GM18505 (cell line): ENCODE measurements at regions not wholly inside any gene's neighbourhood (a gene's known extent, or its start where the extent isn't known, plus 50 kb on each side); places are given as distances from the start of the nearest gene placed in this dataset.

Experiments
- ATAC-seq: cut with Tn5 transposase; IDR thresholded peaks from one replicate; pipeline ENCODE4 v1.9.1; 2021; ENCODE audit not compliant: unreplicated experiment
- POLR2A ChIP-seq: IDR thresholded peaks from 4 replicates; pipeline ENCODE4 v1.6.1; 2011; ENCODE audit warnings: borderline replicate concordance; ENCODE audit not compliant: insufficient read depth, insufficient read length; ENCODE audit errors: extremely low read depth

- no peak for TF ChIP-seq POLR2A
- ATAC-seq = no peak
These were observed 126.8 kb upstream of the LGALSL start for GRCh38 chr2:64327129-64327509.

- ATAC-seq = no peak
- peak; percentile 29 for TF ChIP-seq POLR2A
These were observed 126.2 kb upstream of the LGALSL start for GRCh38 chr2:64327510-64328414.

GRCh38 chr2:64328415-64328722, 125.6 kb upstream of the LGALSL start:
- no peak for TF ChIP-seq POLR2A
- ATAC-seq = no peak

- no peak for TF ChIP-seq POLR2A
These were observed 125.2 kb upstream of the LGALSL start for GRCh38 chr2:64328756-64329155.

GRCh38 chr2:64329848-64330247, 124.1 kb upstream of the LGALSL start:
- no peak for TF ChIP-seq POLR2A
- no peak for ATAC-seq

More at GRCh38 chr2:64328756-64329155, 125.2 kb upstream of the LGALSL start:
- no peak for ATAC-seq

DNA sequence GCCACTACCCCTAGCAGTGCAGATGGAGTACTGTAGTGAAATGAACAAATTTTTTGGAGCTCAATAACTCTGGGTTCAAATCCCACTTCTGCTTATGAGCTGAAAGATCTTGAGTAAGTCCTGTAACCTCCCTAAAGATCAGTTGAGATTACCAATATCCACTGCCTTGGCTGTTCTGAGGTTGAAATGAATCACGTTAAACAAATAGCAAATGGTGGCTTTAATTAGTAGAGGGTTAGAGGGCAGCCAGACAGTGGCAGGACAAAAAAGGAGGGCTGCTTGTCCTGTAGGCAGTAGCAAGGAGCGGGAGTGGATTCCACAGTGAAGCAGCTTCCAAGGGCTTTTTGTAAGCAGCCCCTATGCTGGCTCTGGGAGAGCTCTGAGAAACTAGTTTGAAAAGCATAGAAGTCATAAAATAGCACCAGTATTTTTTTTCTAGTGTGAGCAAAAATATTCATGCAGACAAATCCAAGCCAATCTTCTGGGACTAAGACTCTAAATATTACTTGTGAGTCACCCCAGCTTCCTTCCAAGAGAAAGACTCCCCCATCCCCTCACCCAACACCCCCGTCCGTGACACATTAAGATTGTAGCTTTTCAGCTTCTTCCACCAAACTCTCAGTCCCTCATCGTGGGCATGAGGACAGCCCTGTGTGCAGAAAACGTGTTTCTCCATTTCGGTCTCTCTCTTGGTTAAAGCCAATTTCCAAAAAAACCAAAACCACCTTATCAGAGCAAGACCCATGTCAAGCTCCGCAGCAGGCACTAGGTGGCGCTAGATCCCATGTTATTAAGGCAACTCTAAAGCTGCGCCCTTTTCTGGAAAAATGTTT, 123.5 kb upstream of the LGALSL start:
- TF ChIP-seq POLR2A = no peak
- ATAC-seq = no peak

GRCh38 chr2:64331114-64331645, 122.8 kb upstream of the LGALSL start:
- ATAC-seq = no peak
- no peak for TF ChIP-seq POLR2A

DNA sequence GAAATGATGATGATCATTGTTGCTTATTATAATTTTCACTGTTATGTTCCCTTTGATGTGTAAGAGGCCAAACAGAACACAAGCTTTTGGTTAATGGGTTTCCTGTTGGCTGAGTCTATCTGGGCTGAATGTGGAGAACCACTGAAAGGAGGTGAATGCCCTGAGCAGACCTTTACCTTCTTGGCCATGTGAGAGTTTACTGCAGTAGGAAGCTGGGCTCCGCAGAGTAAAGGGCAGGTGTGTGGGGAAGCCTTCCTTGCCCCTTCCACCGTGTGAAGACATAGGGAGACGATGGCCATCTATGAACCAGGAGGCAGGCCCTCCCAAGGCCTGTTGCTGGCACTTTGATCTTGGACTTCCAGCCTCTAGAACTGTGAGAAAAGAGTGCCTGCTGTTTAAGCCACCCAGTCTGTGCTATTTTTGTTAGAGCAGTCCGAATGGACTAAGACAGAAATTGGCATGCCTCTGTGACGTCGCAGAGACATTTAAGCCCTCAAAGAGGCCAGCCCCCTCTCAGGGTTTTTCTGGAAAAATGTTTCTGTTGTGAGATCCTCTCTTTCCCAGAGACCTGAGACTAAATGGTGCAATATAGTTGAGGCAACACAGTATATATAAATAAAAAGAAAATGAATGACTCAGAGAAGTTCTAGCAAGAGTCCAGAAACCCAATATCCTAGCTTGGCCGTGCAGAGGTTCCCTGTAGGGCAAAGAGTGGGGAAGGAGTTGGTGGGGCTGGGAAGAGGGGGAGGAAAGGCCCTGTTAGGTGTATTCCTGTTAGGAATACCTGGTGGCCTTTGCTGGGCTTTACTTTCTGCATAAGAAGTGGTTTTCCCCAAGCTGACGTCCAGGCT, 121.9 kb upstream of the LGALSL start:
- TF ChIP-seq POLR2A = no peak
- no peak for ATAC-seq

GRCh38 chr2:64336171-64336570, 117.8 kb upstream of the LGALSL start:
- no peak for ATAC-seq
- no peak for TF ChIP-seq POLR2A

GRCh38 chr2:64337314-64337713, 116.6 kb upstream of the LGALSL start:
- TF ChIP-seq POLR2A = no peak
- no peak for ATAC-seq

DNA sequence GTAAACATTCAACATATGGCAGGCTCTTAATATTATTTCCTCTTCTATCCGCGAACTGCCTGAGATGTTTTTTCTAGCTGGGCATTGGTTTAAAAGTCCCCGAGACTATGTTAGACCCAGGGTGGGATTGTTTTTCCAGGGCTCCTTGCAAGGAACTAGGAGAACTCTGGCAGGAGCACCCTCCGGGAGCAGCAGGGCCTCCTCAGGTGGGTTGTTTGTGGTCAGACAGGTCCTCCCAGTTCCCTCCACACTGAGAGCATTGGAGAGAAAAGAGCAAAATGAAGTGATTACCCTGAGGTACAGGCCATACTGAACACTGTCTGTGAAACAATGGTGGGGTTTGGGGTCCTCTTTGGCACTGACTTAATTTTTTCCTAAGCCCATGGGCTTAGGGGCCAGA, 115.9 kb upstream of the LGALSL start:
- no peak for ATAC-seq
- TF ChIP-seq POLR2A = no peak

DNA sequence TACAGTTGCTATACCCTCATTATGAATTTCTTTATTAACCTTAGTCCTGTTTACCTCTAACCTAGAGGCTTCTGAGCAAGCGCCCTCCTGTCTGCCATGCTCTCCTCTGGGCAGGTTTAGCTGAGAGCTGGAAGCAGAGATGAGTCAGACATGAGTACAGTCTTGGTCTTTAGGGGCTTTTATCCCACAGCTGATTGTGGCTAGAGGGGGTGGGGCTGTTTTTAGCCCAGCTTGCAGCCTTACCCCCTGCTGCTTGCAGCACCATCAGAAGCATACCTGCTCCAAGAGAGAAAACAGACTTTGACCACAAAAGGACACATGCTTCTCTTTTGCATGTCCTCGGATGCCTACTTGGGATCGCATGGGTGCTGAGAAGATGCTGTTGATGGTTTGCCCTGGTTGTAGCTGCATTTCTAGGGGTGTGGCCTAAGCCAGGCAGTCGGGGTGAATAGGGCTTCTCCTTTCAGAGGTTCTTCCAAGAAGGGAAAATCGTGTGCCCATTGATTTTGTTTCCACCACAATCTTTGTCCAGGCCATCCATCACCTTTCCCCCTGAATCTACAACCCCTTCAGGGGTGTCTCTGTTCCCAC, 115.0 kb upstream of the LGALSL start:
- TF ChIP-seq POLR2A = no peak
- ATAC-seq = no peak
